ENCODE measurements at regions not wholly inside any gene's neighbourhood (a gene's known extent, or its start where the extent isn't known, plus 50 kb on each side); places are given as distances from the start of the nearest gene placed in this dataset.
"Not testable (repeated sequence)": the region's sequence is repeated elsewhere in the genome, so short reads cannot be mapped to it uniquely, and the experiment has no call there.

DNA sequence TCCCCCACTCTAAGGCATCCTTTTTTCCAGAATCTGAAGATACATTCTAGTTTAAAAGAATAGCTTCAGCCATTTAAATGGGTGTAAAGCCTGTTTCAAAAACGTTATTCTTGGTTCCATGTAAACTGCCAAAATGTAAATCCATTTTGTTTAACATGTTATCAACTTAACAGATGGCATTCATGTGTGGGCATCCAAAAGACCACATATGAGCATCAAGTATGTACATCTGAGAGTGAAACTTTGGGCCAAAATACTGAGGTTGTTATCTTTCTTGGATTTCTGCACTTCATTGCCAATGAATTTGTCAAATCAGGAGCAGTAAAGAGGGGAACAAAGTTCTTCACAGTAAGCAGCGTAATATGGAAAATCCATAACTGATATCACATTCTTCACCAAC is 395.4 kb downstream of the ZNF804A start:
- Histone ChIP-seq H2AFZ (no peak overlapping the region), H3K4me1 (ENCODE audit: insufficient read depth) (no peaks in the 10 kb centered on the region), H3K4me3 (no peak overlapping the region), H3K27me3 (no peaks in the 10 kb centered on the region), H3K9me2 (replicated peaks; ENCODE audit: insufficient read depth) (no peaks in the 10 kb centered on the region), H3K4me2 (no peak overlapping the region), H3K79me2 (no peaks in the 10 kb centered on the region), H3K9me3 (ENCODE audit: low read depth) (no peaks in the 10 kb centered on the region), H3K36me3 (replicated peaks; ENCODE audit: insufficient read depth, low read depth) (no peaks in the 10 kb centered on the region), H3K27ac (no peak overlapping the region), H4K20me1 (ENCODE audit: insufficient read depth, poor library complexity, severe bottlenecking) (no peaks in the 10 kb centered on the region)
- DNase-seq (ENCODE audit: low spot score): no peak
- WGBS (ENCODE audit: low lambda C conversion rate, missing lambda C conversion rate): 71% methylated on average over 2 of the region's 2 CpGs
- TF ChIP-seq EZH2 (IDR thresholded peaks at IDR 0.05; ENCODE audit: borderline replicate concordance) (no peak), EZH2phosphoT487 (IDR thresholded peaks at IDR 0.05; ENCODE audit: low read depth, severe bottlenecking, unreplicated experiment) (no peak), CTCF (IDR thresholded peaks at IDR 0.05; ENCODE audit: poor library complexity) (no peak)

- Histone ChIP-seq H3K36me3 (replicated peaks; ENCODE audit: insufficient read depth, low read depth) (no peaks in the 10 kb centered on the region), H3K9me3 (ENCODE audit: low read depth) (peaks cover 14% of the 10 kb centered on the region), H2AFZ (no peak overlapping the region), H3K9me2 (replicated peaks; ENCODE audit: insufficient read depth) (no peaks in the 10 kb centered on the region), H3K4me3 (no peak overlapping the region), H3K27me3 (no peaks in the 10 kb centered on the region), H3K27ac (no peak overlapping the region), H3K4me1 (ENCODE audit: insufficient read depth) (no peaks in the 10 kb centered on the region), H4K20me1 (ENCODE audit: insufficient read depth, poor library complexity, severe bottlenecking) (no peaks in the 10 kb centered on the region), H3K4me2 (no peak overlapping the region), H3K79me2 (no peaks in the 10 kb centered on the region)
- DNase-seq (ENCODE audit: low spot score): no peak
- TF ChIP-seq EZH2phosphoT487 (IDR thresholded peaks at IDR 0.05; ENCODE audit: low read depth, severe bottlenecking, unreplicated experiment) (no peak), CTCF (IDR thresholded peaks at IDR 0.05; ENCODE audit: poor library complexity) (no peak), EZH2 (IDR thresholded peaks at IDR 0.05; ENCODE audit: borderline replicate concordance) (no peak)
- 74% methylated on average over 4 of the region's 4 CpGs for WGBS (ENCODE audit: low lambda C conversion rate, missing lambda C conversion rate)
Measured at GRCh38 chr2:185006481-185006880, 408.2 kb downstream of the ZNF804A start.

DNA sequence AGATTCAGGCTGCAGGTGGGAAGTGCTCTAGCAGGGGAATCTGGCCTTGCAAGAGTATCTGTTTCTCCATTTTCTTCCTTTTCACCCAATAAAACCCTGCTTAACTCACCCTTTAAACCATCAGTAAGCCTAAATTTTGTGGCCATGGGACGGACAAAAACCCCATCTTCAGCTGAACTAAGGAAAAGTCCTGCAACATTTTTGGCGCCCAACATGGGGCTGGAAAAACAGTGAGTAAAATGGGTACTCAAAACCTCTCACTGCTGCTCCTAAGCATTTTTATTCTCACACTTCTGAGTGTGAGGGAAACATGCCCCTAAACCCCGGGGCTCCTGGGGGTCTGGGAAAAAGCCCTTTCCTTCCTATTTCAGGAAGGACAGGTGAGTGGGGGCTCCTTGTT is 414.3 kb downstream of the ZNF804A start:
- no peaks in the 10 kb centered on the region for H3K36me3 ChIP-seq (replicated peaks; ENCODE audit: insufficient read depth, low read depth)
- H3K79me2 ChIP-seq: no peaks in the 10 kb centered on the region
- WGBS (ENCODE audit: low lambda C conversion rate, missing lambda C conversion rate): 84% methylated on average over 3 of the region's 3 CpGs
- DNase-seq (ENCODE audit: low spot score): no peak
- no peak overlapping the region for H3K4me2 ChIP-seq
- no peak overlapping the region for H3K4me3 ChIP-seq
- H3K9me3 ChIP-seq (ENCODE audit: low read depth): peaks cover 15% of the 10 kb centered on the region
- no peak overlapping the region for H3K27ac ChIP-seq
- H3K27me3 ChIP-seq: no peaks in the 10 kb centered on the region
- H2AFZ ChIP-seq: no peak overlapping the region
- no peak for TF ChIP-seq EZH2phosphoT487 (IDR thresholded peaks at IDR 0.05; ENCODE audit: low read depth, severe bottlenecking, unreplicated experiment)
- no peak for TF ChIP-seq CTCF (IDR thresholded peaks at IDR 0.05; ENCODE audit: poor library complexity)
- TF ChIP-seq EZH2 (IDR thresholded peaks at IDR 0.05; ENCODE audit: borderline replicate concordance): no peak
- H3K9me2 ChIP-seq (replicated peaks; ENCODE audit: insufficient read depth): no peaks in the 10 kb centered on the region
- no peaks in the 10 kb centered on the region for H4K20me1 ChIP-seq (ENCODE audit: insufficient read depth, poor library complexity, severe bottlenecking)
- no peaks in the 10 kb centered on the region for H3K4me1 ChIP-seq (ENCODE audit: insufficient read depth)

DNA sequence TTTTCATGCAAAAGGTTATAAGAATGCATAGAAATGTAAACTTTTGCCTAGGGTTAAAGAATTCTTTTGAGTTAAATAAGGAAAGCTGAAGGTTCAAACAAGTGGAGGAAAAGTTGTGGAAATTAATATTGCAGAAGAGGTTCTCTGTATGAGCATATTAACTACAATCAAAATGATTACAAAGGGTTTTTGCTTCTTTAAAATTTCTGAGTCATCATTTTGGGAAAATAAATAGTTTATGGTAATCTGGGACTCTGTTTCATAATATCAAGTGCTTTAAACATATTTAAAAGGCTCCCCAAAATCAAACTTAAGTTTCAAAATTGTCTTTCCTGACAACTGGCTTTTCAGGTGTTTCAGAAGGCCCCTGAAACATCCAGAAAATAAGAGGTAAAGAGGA is 415.7 kb downstream of the ZNF804A start:
- no peaks in the 10 kb centered on the region for H3K9me2 ChIP-seq (replicated peaks; ENCODE audit: insufficient read depth)
- no peaks in the 10 kb centered on the region for H3K36me3 ChIP-seq (replicated peaks; ENCODE audit: insufficient read depth, low read depth)
- H2AFZ ChIP-seq: no peak overlapping the region
- DNase-seq (ENCODE audit: low spot score): no peak
- no peak for TF ChIP-seq EZH2 (IDR thresholded peaks at IDR 0.05; ENCODE audit: borderline replicate concordance)
- no peak for TF ChIP-seq CTCF (IDR thresholded peaks at IDR 0.05; ENCODE audit: poor library complexity)
- no peak for TF ChIP-seq EZH2phosphoT487 (IDR thresholded peaks at IDR 0.05; ENCODE audit: low read depth, severe bottlenecking, unreplicated experiment)
- no peak overlapping the region for H3K27ac ChIP-seq
- no peaks in the 10 kb centered on the region for H3K27me3 ChIP-seq
- H3K4me2 ChIP-seq: no peak overlapping the region
- H3K4me3 ChIP-seq: no peak overlapping the region
- no peaks in the 10 kb centered on the region for H3K4me1 ChIP-seq (ENCODE audit: insufficient read depth)
- H3K79me2 ChIP-seq: no peaks in the 10 kb centered on the region
- no peaks in the 10 kb centered on the region for H4K20me1 ChIP-seq (ENCODE audit: insufficient read depth, poor library complexity, severe bottlenecking)
- peaks cover 15% of the 10 kb centered on the region for H3K9me3 ChIP-seq (ENCODE audit: low read depth)

DNA sequence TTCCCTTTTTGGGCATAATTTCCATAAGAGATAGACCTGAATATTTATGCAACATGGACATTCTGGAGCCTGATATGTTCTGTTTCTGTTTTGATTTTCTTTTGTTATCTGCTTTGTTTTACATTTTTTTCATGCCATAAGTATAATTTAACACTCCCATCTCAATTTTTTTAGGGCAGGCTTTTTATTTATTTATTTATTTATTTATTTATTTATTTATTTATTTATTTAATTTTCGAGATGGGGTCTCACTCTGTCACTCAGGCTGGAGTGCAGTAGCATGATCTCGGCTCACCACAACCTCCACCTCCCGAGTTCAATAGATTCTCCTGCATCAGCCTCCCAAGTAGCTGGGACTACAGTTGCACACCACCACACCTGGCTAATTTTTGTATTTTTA is 427.6 kb downstream of the ZNF804A start:
- not testable (repeated sequence) for DNase-seq (ENCODE audit: low spot score); H3K4me1 ChIP-seq (ENCODE audit: insufficient read depth); H3K4me2 ChIP-seq; H3K79me2 ChIP-seq; H2AFZ ChIP-seq; H3K27me3 ChIP-seq; H4K20me1 ChIP-seq (ENCODE audit: insufficient read depth, poor library complexity, severe bottlenecking); H3K9me3 ChIP-seq (ENCODE audit: low read depth); H3K36me3 ChIP-seq (replicated peaks; ENCODE audit: insufficient read depth, low read depth); H3K4me3 ChIP-seq; H3K9me2 ChIP-seq (replicated peaks; ENCODE audit: insufficient read depth); H3K27ac ChIP-seq
- 75% methylated on average over 3 of the region's 3 CpGs for WGBS (ENCODE audit: low lambda C conversion rate, missing lambda C conversion rate)

All from hepatocyte (in vitro differentiated cells).